Osteocyte (in vitro differentiated cells): ENCODE measurements at regions not wholly inside any gene's neighbourhood (a gene's known extent, or its start where the extent isn't known, plus 50 kb on each side); places are given as distances from the start of the nearest gene placed in this dataset.

ENCODE experiments used
- DNase-seq: peaks from one replicate; pipeline ENCODE4 v3.0.0; 2021; ENCODE audit warnings: mixed read lengths; ENCODE audit not compliant: unreplicated experiment; ENCODE audit errors: extremely low spot score
- H3K27ac Mint-ChIP-seq: one replicate; pipeline ENCODE4 v1.8.0; 2021; ENCODE audit warnings: mild to moderate bottlenecking, mixed read lengths; ENCODE audit not compliant: unreplicated experiment
- H3K27me3 Mint-ChIP-seq: one replicate; pipeline ENCODE4 v1.8.0; 2021; ENCODE audit warnings: mixed read lengths; ENCODE audit not compliant: unreplicated experiment
- H3K36me3 Mint-ChIP-seq: one replicate; pipeline ENCODE4 v1.8.0; 2021; ENCODE audit warnings: mixed read lengths; ENCODE audit not compliant: unreplicated experiment
- H3K4me1 Mint-ChIP-seq: one replicate; pipeline ENCODE4 v1.8.0; 2021; ENCODE audit warnings: mixed read lengths; ENCODE audit not compliant: unreplicated experiment
- H3K4me3 Mint-ChIP-seq: one replicate; pipeline ENCODE4 v1.8.0; 2021; ENCODE audit warnings: mild to moderate bottlenecking, moderate library complexity, mixed read lengths; ENCODE audit not compliant: unreplicated experiment
- H3K9me3 Mint-ChIP-seq: one replicate; pipeline ENCODE4 v1.8.0; 2021; ENCODE audit warnings: mixed read lengths; ENCODE audit not compliant: unreplicated experiment
- TF ChIP-seq, protein P1 (sequence below): fragments of 200-600 bp; sonication (generic); IDR thresholded peaks from 2 replicates; pipeline ENCODE4 v1.5.0; 2021; ENCODE audit warnings: antibody characterized with exemption, mild to moderate bottlenecking, moderate library complexity

DNA sequence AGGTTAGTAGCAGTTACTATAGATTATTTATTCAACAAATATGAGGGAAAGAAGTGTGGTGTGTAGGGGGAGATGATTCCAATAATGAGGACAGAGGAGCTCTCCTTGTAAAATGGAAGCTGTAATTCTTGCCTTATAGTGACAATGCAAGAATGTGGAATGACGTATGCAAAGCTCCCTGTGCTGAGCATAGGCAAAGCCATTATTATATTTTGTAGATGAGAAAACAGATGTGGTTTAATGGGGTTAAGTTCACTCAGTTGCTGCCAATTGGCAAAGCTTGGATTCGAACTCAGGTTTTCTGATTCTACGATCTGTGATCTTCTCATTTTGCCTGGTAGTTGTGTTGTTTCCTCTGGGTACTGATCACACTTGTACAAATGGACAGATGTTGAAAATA is 153.3 kb downstream of the LSMEM1 start:
- Mint-ChIP-seq H3K4me3 (no peak overlapping the region), H3K4me1 (peaks cover 12% of the 10 kb centered on the region), H3K36me3 (no peaks in the 10 kb centered on the region), H3K9me3 (no peaks in the 10 kb centered on the region), H3K27me3 (no peaks in the 10 kb centered on the region), H3K27ac (no peak overlapping the region)
- DNase-seq: no peak
- TF ChIP-seq, protein P1, sequence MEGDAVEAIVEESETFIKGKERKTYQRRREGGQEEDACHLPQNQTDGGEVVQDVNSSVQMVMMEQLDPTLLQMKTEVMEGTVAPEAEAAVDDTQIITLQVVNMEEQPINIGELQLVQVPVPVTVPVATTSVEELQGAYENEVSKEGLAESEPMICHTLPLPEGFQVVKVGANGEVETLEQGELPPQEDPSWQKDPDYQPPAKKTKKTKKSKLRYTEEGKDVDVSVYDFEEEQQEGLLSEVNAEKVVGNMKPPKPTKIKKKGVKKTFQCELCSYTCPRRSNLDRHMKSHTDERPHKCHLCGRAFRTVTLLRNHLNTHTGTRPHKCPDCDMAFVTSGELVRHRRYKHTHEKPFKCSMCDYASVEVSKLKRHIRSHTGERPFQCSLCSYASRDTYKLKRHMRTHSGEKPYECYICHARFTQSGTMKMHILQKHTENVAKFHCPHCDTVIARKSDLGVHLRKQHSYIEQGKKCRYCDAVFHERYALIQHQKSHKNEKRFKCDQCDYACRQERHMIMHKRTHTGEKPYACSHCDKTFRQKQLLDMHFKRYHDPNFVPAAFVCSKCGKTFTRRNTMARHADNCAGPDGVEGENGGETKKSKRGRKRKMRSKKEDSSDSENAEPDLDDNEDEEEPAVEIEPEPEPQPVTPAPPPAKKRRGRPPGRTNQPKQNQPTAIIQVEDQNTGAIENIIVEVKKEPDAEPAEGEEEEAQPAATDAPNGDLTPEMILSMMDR: no peak

DNA sequence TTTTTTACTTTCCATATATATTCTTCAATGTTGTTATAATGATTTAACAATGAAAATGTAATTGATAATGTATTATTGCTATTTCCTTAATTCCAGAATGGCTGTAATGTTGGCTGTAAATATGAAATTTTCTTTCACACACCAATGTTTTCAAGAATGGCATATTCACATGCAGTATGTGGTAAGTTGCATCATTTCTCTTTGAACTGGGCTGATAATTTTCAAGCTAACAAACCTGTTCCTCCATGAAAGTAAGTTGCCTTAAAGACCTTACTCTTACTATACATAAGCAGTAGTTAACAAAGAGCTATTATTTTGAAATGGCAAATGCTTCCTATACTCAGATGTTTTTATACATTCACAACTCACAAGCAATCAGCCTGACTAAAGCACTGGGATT is 154.5 kb downstream of the TMEM168 start:
- TF ChIP-seq, protein P1: no peak
- Mint-ChIP-seq H3K9me3 (no peaks in the 10 kb centered on the region), H3K36me3 (no peaks in the 10 kb centered on the region)

DNA sequence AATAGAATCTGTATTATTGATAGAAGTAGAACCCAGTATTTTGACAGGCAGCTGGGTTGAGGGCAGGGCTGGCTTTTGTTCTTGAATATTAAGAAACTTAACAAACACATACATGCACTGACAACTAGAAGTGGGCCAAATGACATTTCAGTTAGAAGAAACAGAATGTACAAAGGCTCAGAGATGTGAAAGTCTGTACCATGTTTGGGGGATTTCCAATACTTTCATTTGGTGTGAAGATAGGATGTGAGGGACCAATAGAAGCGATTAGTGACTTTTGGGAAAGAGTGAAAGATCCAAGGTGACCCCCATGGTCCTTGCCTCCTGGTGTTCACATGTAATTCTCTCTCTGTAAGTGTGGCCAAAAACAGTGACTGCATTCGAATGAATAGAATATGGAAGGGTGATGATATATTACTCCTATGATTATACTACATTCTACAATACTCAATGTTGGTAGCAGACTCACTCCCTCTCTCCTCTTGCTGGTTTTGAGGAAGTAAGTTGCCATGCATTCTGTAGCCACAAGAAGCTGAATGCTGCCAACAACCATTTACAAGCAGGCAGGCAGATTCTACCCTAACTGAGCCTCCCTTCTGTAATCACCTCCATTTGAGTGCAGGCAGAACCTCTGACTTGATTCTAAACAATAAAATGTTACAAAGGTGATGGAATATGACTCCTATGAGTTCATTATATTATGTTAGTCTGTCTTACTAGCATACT is 151.4 kb downstream of the TMEM168 start:
- Mint-ChIP-seq H3K27me3 (peaks cover under 1% of the 10 kb centered on the region), H3K9me3 (peaks cover 13% of the 10 kb centered on the region), H3K36me3 (no peaks in the 10 kb centered on the region), H3K4me3 (no peak overlapping the region), H3K4me1 (no peaks in the 10 kb centered on the region), H3K27ac (no peak overlapping the region)
- no peak for DNase-seq
- TF ChIP-seq, protein P1: no peak

More for the DNA sequence above, 154.5 kb downstream of the TMEM168 start:
- no peak overlapping the region for H3K27ac Mint-ChIP-seq
- peaks cover 3% of the 10 kb centered on the region for H3K4me1 Mint-ChIP-seq
- no peaks in the 10 kb centered on the region for H3K27me3 Mint-ChIP-seq
- no peak for DNase-seq
- H3K4me3 Mint-ChIP-seq: no peak overlapping the region

DNA sequence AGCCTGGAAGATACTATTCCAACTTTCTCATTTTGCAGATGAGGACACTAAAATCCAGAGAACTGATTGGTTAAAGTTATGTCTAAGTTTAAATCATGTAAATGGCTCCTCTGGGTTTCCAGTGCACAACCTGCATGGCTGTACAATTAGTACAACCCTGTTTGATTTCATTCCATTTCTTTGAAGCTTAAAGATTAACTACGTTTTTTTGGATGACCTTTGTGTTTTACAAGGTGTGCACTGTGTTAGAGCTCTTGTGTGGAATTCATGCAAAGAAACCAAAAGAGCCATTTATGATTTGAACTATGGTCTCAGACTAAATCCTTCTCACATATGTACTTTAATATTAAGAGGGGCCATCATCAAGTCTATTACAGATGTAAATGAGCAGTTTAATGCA is 149.5 kb downstream of the TMEM168 start:
- peaks cover 22% of the 10 kb centered on the region for H3K9me3 Mint-ChIP-seq
- H3K4me3 Mint-ChIP-seq: no peak overlapping the region
- TF ChIP-seq, protein P1: no peak
- DNase-seq: no peak
- H3K27me3 Mint-ChIP-seq: peaks cover 7% of the 10 kb centered on the region
- H3K27ac Mint-ChIP-seq: no peak overlapping the region
- H3K4me1 Mint-ChIP-seq: no peaks in the 10 kb centered on the region
- H3K36me3 Mint-ChIP-seq: no peaks in the 10 kb centered on the region

DNA sequence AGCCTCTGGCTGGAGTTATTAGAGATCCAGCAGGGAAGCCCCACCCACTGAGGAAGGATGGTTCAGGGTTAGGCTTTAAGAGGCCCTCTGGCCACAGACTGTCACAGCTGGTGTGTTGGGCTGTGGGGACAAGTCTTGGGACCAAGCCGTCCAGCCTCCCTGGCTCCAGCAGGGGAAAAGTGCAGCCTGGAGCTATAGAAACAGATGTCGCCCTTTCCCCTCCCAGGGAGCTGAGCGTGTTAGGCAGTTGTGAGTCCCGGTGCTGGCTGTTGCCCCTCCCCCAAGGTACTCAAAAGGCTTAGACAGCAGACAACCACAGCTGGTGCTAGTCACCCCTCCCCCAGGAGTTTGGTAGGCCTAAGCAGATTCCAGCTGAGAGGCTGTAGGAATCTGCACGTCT is 143.4 kb downstream of the TMEM168 start:
- no peak for DNase-seq
- Mint-ChIP-seq H3K27me3 (peaks cover 7% of the 10 kb centered on the region), H3K36me3 (no peaks in the 10 kb centered on the region), H3K27ac (no peak overlapping the region), H3K9me3 (peaks cover 37% of the 10 kb centered on the region), H3K4me3 (no peak overlapping the region), H3K4me1 (no peaks in the 10 kb centered on the region)
- TF ChIP-seq, protein P1: no peak
